Islet of Langerhans (tissue), 1 donor: ENCODE measurements at regions not wholly inside any gene's neighbourhood (a gene's known extent, or its start where the extent isn't known, plus 50 kb on each side); places are given as distances from the start of the nearest gene placed in this dataset.

ENCODE experiments used
- FAIRE-seq: peaks from one replicate; lab custom pipeline; 2011; peaks lifted over from hg19 to GRCh38; lab: Jason Lieb, UNC

DNA sequence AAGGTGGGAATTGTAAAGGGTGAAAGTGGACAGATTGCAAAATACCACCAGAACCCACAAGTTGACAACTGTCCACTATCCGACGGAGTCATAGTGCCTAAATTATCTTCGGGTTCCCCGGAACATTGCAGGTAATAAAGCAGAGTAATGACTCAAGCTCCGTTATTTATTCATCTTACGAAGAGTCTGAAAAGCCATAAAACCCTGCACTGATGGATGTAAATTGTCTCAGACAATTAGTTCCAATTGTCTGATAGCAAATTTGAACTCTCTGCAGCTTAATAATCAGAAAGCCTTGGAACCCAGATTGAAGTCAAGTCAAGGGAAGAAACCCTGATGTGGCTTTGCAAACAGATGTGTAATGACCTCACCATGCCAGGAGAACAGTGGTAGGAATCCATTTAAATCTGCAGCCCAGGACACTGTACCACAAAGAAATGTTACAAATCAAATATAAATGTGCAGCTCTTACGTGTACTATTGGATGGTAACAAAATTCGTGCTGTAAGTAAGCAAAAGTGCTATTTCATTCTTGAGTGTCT is 437.3 kb upstream of the SOX11 start:
- no peak for FAIRE-seq

DNA sequence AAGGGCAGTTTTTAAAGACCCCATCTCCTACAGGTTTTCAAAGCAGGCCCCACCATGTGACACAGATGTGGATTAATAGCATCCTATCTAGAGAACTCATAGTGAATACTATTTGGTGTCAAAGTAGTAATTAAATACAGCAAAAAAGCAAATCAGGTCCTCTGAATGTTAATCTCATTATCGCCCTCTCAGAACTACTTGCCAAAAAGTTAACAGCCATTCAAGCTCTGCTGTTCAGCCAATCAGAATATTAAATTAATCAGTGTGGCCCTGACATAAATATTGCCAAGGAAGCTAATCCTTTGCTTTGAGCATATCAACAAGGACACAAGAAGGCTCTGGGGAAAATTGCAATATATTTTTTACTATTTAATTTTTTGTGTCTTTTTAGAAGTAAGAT is 428.9 kb upstream of the SOX11 start:
- FAIRE-seq: no peak

DNA sequence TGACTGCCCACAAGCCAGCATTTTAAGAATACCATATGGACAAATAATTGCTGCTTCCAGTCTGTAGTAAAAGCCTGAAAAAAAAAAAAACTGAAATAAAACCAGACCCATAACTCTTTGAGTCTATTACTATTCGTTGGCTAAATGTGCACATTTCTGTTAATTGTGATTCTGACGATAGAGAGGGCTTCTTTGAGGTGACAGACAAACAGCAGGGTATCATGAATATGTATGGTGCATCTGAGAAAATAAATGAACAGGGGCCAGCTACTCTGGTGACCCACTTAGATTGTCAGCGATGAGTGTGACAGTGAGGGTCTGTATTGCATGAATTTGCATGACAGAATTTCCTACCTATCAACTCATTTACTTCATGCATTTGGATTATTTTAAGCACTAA is 427.8 kb upstream of the SOX11 start:
- FAIRE-seq: no peak

DNA sequence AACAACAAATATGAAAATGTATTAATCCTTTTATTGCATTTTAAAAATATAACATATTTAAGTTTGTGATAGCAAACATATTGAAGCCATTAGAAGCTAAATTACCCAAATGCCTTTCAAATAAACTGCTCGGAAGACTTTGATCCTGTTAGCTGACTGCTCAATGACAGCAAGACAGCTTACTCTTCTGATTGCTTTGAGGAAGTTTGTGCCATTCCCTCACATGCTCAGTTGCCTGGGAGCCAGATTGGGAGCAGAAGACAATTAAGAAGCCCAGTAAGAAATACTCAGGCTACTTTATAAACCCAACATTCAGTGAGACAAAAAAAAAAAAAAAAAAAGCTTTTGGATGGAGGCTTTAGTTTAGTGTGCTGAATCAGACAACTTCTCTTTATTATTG is 407.1 kb upstream of the SOX11 start:
- no peak for FAIRE-seq

DNA sequence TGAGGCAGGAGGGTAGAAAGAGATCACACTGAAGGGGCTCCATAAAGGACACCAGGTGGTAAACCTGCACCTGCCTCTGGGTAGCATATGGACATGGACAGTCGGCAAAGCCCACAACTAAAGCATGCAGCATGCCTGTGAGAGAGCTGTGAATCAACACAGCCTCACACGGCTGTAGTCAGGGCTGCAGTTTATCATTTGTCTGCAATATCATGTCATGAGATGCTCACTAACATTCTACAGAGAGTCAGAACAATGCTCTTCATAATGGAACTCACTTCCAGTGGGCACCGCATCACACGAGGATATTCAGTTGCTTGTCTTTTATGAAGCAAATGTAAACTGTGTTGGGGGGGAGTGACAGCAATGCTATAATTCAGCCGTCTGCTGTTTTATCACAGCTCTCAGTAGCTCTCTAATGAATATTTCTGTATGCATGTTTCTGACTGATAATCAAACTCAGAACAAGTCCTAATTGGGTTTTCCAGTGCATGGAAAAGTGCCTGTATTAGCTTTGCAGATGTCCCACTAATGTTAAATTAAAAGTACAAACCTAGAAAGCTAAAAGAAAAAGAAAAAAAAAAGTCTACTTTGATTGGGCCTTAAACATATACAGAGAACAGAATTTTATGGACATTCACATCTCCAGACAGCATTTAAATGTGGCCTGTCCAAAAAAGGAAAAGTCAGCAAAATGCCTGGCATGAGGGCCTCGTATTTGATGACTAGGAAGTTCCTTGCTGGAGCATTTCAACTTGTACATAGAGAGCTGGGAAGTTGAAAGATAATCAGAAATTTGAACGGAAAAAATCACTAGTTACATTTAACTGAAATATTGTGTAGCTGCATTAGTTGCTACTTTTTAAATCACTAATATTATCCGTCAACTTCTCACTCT is 406.1 kb upstream of the SOX11 start:
- FAIRE-seq: no peak

DNA sequence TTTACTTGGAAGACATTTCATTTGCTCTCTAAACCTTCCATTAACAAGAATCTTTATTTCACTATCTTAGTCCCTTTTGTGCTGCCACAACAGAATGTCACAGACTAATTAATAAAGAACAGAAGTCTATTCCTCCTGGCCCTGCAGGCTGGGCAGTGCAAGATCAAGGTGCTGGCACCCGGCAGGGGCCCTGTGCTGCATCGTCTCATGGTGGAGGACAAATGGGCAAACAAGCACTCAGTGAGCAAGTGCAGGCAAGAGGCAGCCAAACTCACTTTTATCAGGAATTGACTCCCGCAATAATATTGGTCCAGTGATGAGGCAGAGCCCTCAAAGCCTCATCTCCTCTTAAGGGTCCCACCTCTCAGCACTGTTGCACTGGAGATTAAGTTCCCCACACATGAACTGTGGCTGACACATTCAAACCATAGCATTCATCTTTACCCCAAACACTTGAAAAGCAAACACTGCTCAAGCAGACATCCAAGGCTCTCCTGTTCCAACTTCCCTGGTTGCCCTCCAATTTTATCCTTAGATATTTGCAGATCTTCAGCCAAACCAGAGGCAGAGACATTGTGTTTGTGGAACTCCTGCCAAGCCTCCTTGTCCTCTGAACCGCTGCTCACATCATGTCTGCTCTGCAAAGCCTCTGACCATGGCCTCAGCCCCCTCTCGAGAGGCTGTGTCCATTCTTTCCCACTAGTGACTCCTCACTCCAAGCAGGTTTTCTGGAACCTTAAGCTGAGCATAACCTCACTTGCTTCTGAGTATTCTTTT is 404.4 kb upstream of the SOX11 start:
- FAIRE-seq: no peak

DNA sequence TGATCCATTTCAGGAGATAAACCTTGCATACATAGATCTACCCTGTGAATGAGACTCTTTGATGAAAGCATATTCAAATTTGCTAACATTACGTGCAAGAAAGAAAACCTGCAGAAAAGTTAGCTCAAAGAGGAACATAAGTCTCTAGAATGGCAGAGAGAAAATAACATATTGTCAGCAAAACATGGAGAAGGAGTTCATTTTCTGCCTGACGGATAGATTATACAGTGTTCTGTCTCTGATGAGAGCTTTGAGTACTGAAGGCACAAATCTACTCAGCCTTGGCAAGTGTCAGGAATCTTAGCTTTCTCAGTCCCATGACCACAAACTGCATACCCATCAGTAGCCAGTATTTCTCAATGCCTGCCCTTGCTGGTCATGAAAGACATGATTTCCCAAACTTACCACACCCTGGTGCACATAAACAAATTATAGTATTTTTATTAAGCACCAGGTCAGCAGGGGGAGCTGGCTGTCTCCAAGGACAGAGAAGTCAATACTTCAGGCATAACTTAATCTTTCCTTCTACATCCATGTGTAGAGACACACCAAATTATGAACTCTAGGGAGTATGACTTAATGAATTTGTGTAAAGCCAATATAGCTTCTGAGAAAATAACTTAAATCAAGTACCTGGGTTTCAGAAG is 401.2 kb upstream of the SOX11 start:
- no peak for FAIRE-seq

DNA sequence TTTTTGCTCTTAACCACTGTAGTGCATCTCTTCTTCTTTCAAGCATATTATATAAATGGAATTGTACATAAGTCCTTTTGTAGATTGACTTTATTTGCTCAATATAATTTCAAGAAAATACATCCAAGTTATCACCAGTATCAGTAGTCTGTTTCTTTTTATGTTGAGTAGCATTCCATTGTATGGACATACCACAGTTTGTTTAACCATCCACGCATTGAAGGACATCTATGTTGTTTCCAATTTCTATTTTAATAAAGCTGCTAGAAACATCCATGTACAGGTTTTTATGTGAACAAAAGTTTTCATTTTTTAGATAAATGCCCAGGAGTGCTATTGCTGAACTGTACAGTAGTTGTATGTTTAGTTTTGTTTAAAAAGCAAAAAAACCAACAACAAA is 387.5 kb upstream of the SOX11 start:
- FAIRE-seq: no peak

DNA sequence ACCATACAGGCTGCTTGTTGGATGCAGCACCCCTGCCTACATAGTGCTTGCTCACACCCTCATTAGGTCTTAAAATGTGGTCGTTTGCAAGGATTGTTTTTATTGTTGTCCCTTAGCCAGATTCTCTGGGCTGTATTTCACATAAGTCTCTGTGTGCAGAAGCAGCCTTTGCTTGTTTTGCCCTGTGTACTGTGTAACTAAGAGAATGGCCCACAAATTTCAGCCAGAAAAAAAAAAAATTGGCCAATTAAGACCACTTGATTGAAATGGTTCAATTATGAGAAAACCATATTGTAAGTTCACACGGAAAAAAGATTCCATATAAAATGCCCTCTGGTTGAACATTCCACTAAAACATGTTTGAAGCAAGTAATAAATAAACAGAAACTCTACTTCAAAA is 377.1 kb upstream of the SOX11 start:
- FAIRE-seq: no peak

DNA sequence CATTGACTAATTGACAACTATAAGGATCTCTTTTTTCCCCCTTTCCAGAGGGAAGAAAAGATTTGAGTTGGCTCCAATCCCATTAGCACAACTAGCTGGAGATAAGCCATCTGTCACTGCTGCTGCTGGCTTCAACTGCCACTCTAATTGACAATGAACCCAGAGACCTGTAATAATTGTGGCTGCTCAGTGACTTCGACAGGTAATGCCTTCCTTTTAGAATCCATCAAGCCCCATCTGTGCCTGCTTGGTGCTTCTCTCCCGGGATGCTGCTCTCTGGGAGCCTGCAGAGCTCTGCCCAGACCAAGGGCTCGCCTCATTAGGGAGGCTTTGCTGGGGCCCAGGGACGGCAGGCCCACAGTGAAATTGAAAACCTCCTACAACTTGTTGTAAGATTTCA is 376.7 kb upstream of the SOX11 start:
- FAIRE-seq: peak; percentile 21

DNA sequence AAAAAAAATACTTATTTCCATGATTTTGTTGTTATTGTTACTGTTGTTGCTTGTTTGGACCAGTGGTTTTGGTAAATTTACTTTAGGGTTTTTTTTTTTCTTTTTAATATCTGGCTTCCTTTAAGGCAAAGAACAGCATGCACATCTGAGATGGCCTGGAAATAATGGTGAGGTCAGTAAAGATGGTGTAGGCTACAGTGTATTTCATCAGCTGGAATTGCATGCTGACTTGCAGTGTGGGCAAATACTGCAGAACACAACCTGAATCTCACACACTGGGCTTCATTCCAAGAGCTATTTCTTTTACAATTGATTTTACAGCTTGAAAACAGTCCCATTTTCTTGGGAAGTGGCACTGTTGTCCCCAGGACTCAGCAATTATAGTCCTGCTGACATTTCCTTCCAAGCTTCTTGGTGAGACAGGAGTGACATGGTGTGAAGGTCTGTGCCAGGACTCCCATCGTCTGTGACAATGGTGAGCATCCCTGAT is 376.1 kb upstream of the SOX11 start:
- FAIRE-seq: no peak

DNA sequence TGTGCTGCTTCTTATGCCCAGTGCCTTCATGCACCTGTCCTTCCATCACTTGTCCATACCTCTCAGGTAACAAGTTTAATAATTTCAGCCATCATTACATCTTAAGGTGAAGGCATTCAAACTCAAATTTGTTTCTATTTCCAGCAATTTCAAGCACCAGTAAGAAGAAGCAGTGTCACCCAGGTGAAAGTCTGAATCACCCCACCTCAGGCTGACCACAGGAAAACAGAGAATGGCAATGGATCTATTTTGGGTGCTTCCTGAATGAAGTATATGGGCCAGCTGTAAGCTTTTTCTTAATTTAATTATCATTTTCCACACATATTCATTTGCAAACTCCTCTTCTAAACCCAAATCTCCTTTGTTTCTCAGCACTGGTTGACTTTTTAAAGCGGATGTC is 372.7 kb upstream of the SOX11 start:
- no peak for FAIRE-seq

DNA sequence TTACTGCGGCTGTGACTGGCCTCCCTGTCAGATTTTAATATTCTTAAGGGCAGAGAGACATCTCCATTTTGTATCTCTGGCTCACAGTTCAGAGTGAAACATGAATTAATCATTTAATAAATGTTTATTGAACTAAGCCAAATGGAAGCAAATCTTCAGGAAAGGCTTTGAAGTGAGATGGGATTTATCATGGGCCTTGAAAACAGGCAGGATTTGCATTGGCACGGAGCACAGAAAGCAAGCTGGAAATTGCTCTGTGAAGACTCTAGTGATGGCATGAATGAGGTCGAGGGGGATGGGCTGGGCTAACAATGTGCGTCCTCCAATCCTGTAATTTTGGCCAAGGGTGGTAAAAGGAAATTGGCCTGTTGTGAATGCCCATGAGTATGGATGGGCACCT is 369.8 kb upstream of the SOX11 start:
- FAIRE-seq: no peak

DNA sequence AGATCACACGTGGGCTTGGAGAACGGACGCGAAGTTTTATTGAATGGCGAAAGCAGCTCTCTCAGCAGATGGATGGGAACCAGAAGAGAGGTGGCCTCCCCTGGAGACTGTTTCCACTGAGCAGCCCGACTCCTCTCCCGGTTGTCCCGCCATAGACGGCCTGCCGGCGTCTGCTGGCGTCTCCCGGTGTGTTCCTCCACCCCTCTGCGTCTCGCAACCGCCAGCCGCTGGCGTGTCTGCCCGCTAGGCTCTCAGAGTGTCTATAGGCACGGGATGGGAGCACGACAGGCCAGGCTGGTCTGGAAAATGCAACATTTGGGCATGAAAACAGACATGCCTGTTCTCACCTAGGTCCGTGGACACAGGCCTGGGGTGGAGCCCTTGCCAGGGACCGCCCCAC is 366.7 kb upstream of the SOX11 start:
- FAIRE-seq: no peak

DNA sequence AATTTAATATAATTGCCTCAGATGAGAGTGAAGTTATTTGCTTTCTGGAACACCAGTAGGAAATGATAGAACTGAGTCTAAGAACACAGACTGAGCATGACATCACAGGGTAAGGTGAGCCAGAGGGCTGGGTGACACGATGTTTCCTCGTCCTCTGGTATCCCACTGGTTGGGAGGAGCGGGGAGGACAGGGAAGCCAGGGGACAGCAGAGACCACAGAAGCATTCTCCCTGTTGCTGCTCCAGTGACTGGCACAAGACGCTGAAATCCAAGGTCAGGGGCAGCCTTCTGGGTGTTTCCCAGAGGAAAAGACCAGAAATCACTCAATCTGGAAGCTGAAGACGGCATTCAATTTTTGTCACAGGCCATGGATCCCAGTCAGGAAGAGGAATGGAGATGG is 363.4 kb upstream of the SOX11 start:
- no peak for FAIRE-seq

DNA sequence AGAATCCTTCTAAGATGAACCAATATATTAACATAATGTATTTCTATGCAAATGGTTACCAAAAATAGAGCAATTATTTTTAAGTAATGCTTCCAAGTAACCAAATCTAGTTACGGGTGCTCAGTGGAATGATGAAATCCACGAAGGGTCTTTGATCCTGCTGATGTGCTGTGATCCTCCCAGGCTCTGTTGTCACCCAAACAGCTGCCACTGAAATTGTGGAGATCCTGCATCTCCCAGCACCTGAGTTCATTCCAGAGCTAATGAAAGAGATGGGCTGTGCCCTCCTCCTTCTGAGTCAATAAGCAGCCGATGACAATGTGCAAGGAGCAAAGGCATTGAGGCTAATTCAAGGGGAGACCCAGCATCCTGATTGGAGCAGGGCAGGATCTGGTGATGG is 362.4 kb upstream of the SOX11 start:
- FAIRE-seq: no peak

DNA sequence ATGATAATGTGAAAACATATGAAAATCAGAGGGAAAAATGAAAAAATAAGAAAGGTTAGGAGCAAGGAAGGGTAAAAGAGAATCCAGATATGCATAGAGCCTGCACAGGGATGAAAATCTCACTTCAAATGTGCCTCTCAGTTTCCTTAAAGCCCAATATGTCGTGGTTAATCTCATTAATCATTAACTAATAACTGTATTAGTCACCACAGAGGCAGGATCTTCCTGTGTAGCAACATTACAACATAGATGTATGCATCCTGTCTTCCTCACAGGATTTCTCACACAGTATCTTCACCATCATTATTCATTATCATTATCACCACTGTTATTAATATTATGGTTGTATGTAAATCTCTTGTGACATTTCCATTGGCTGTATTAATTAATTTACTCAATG is 361.2 kb upstream of the SOX11 start:
- no peak for FAIRE-seq

DNA sequence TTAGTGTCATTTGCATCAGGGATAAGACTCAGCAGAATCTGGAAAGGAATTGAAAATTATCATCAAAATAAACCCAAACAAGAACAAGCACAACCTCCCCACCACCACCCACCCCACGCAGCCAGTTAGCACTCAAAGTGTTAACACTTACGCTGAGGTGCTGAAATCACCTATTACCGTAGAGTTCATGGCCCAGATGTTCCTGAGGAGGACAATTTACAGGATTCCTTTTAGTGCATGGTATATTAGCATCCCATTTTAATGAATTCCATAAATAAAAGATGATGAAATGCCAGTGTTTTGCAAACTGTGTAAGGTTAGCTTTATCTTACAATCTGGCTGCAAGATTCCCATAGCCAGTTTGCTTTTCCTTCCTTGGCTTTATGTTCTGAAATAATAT is 359.3 kb upstream of the SOX11 start:
- FAIRE-seq: no peak

DNA sequence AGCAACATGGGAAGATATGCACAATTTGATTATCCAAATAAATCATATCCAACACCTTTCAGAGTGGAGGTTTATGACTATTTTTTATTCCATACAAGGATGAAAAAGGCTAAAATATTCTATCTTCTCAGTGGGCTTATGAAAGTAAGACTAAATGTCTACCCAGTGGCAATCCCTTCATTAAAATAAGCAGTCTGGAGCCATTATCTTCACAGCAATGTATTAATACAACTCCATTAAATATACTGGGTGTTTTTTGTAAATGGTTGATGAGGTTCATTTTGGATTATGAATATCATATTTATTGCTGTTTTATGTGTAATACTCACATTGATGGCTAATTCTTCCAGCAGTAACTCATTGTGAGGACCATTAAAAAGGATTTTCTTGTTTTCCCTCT is 352.7 kb upstream of the SOX11 start:
- FAIRE-seq: no peak

DNA sequence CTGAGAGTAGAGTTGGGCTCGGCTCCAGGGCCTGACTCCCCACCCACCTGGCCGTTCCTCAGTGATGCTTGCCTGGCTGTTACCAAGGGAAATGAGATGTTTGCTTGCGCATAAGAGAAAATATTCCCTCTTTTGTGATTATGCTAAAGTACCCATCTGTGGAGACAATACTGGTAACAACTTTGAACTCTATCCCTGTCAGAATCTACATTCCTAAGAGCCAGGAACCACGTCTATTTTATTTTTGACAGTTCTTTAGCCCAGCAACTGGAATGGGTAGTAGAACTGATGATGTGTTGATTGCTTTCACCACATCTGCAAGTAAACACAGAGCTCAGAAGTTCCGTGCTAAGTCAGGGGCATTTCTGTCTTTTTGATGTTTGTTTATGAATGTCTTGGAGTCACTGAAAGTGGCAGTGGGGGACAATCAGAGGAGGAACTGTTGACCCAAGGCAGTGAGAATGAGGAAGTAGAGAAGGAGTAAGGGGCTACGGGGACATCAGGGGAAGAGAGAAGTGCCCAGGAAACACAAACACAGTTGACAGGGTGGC is 348.3 kb upstream of the SOX11 start:
- FAIRE-seq: no peak

DNA sequence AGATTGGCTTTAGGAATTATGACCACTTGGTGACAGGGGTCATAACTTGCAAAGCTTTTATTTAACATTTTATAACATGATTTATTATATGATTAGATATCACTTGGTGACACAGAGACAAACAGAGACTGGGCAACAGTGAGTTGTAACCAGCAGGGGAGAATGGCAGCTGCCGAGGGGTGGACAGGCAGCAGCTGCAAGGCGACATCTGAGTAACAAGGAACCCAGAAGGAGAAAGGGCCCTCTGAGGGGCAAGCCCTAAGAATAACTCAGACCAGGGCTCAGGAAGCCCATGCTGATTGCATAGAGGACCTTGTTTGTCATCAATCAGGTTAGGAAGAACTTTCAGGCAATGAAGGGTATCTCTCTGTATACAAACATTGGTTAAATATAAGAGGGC is 339.9 kb upstream of the SOX11 start:
- no peak for FAIRE-seq

DNA sequence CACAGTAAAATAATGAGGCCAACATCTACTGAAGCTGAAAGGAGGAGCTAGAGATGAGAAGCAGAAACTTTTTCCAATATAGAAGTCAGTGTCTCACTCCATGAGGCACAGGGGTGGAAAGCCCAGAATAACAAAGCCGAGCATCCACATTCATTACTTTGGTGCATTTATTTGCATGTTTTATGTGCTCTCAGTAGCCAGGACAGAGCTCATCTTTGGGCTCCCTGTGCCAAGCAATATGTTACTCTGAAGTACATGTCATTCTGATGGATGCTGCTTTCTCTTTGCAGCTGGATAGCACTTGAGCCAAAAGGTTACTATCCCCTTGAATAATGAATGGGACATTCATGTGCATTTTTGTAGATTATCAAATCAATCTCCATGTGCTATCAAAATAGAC is 338.6 kb upstream of the SOX11 start:
- no peak for FAIRE-seq

DNA sequence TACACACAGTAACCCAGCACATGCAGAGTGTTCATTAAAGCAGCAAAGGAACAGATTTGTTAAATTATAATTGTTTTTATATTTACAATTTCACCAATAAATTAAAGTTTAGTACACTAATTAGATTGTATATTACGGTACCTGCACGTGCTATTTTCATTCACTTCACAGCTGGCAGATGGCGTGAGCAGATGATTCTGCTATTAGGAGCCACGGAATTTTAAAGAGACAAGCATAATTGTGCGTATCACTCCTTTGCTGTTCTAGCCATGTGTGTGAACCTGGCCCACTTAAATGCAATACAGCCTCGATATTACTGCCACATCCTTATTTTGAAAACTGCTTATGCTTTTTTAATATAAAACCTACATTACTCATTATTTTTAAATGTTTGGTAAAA is 332.8 kb upstream of the SOX11 start:
- FAIRE-seq: no peak
